Renal pelvis (tissue), 1 donor: ENCODE measurements at regions not wholly inside any gene's neighbourhood (a gene's known extent, or its start where the extent isn't known, plus 50 kb on each side); places are given as distances from the start of the nearest gene placed in this dataset.

ENCODE experiments used
- DNase-seq: peaks from one replicate; pipeline ENCODE4 v3.0.0-alpha.2; 2013

DNA sequence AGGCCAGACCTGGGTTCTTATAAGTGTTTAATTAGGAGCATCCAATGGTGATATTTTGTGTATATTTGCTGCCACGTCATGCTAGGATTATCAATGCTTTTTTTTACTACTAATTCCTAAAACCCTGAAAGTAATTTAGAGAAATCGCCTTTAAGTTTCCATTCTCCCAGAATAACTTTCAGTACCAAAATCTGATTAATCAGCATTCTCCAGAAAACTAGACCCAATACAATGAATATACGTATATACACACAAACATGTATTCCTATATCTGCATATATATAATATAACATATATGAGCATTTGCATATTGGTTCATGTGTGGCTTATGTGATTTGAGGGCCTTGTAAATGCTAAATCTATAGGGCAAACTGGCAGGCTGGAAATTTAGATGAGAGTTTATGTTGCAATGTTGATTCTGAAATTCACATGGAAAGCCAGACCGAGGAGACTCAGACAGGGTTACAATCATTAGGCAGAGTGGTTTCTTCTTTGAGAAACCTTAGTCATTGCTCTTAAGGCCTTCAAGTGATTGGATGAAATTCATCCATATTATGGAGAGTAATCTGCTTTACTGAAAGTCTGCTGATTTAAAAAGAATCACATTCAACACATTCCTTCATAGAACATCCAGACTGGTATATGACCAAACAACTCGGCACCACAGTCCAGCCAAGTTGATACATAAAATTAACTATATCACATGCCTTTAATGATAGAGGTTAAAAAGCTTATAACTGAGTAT, 65.9 kb upstream of the RGPD4 start:
- no peak for DNase-seq

DNA sequence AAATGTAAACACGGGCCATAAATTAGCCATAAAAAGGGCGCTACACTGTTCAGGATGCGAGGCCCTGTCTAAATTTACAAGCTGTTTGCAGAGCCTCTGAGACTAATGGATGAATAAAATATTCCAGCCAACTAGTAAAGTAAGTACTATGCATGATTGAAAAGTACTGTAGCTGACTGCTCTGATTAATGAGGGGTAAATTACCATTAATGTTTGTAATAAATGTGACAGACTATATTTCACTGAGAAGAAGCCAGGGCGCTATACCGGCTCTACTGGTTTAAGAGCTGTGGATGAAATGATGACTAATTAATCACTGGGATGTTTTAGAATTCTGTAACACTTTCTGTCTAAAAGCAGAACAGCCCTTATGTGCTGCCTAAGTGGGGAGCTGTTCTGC, 54.3 kb upstream of the RGPD4 start:
- peak; percentile 14 for DNase-seq

DNA sequence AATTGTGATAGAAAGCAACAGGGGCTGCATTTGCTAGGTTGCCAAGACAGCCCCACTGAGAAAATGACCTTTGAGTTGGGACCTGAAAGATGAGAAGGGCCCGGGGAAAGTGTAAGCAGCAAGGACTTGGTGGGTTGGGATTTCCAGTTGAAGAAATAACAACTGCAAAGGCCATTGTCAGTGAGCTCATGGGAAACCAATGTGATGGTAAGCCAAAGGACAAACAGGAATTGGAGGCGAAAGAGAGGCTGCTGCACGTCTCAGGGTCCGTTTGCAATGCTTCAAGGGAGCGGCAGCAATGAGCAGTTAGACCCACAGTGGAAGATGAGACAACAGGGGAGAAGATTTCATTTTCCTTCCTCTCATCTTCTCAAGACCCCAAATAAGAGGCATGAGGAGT, 51.5 kb upstream of the RGPD4 start:
- DNase-seq = peak; percentile 12

DNA sequence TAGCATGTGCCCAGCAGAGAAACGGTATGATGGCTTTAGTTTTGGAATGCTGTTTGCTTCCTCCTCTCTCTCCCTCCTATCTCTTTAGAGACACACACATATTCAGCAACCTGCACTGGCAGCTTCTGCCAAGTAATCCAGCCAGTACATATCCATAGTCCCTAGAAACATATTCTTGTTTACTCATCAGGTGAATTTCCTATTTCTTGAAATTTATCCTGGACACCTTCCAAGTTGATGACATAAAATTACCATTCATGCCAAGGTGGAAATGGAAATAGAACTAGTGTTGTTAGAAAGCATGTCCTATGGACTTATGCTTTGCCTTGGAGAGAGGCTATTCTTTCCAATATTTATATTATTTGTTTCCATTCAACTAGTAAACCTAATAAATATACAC, 50.9 kb upstream of the RGPD4 start:
- DNase-seq = no peak

DNA sequence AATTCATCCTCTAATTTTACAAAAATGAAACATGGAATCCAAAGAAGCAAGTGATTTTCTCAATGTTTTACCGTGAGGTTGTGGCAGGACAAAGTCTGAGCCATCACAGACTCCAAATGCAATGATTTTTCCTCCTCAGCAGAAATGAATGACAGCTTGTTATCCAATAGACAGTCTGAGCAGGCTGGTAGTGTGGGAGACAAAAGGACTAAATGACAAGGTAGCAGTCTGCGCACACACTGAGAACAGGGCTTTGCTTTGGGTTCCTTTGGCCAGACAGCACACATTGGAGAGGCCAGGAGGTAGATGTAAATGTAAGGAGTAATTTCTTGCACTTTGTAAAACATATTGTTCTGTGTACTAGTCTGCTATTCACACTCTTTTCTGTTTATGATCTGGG, 50.3 kb upstream of the RGPD4 start:
- DNase-seq = no peak
